Eye (tissue), 1 donor: ENCODE measurements at regions not wholly inside any gene's neighbourhood (a gene's known extent, or its start where the extent isn't known, plus 50 kb on each side); places are given as distances from the start of the nearest gene placed in this dataset.

ENCODE experiments used
- DNase-seq: peaks from one replicate; pipeline ENCODE4 v3.0.0-alpha.2; 2015

DNA sequence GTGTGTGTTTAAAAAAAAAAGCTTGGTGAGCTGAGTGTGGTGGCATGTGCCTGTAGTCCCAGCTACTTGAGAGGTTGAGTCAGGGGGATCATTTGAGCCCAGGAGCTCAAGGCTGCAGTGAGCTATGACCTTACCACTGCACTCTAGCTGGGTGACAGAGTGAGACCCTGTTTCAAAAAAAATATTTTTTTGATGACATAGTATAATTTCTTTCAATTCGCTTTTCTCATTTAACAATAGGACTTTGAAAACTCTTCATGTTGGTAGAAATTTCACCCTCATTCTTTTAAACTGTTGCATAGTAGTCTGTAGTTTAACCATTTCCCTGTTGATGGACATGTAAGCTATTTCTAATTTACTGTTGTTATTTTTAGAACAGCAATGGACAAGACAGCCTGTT is 55.7 kb upstream of the EXOC6 start:
- DNase-seq = no peak
